Right renal cortex interstitium (tissue), 3 donors: ENCODE measurements at regions not wholly inside any gene's neighbourhood (a gene's known extent, or its start where the extent isn't known, plus 50 kb on each side); places are given as distances from the start of the nearest gene placed in this dataset.
"Not testable (repeated sequence)": the region's sequence is repeated elsewhere in the genome, so short reads cannot be mapped to it uniquely, and the experiment has no call there.

Source experiments
- DNase-seq, 3 donors: peaks; one replicate each; pipeline ENCODE4 v3.0.0-alpha.2; 2013; ENCODE audit warnings: low read depth in 3 of 3, low spot score in 2 of 3

DNA sequence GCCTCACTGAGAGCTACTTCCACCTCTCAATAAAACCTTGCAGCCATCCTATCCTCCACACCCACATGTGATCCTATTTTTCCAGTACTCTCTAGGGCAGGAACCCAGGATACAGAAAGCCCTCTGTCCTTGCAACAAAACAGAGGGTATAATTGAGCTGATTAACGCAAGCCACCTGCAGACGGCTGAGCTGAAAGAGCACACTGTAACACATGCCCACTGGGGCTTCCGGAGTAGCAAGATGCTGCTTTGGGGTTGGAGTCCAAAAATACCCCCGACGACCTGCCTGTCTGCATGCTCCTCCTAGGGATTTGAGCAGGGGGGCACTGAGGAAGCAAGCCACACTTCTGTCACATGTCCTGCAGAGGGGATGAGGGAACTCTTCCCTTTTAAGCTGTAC lies 401.1 kb upstream of the FOXG1 start:
- no peak for DNase-seq

DNA sequence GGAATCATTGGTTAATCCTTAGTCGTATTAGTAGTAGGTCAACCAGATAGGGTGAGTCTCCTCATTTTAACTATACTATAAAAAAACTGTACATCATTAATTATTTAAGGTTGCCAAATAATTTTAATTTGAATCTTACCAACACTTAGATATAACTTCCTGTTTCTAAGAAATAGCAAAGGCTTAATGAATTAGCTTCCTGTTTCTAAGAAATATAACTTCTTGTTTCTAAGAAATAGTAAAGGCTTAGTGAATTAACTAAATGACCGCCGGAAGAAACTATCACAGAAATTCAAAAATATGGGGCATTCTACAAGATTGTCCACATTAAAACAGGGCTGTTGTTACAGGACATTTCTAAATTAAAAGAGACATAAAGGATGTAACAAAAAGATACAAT lies 392.9 kb upstream of the FOXG1 start:
- no peak for DNase-seq

DNA sequence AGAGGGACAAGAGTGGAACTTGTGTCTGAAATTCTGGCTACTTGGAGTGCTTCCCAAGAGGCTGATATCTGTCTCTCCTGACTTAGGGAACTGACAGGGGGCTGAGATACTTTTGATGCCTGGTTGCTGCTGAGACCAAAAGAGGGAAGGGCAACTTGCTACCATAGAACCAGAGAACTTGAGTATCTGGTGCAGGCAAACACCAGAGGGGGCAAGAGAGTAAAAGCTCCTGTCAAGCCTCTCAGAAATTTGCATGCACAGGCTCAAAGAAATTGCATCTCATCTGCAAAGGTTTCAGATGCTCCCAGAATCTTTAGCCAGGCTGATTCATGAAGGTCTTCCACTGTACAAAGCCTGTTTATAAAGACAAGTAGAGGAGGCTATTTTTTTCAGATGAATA lies 391.3 kb upstream of the FOXG1 start:
- DNase-seq = no peak

DNA sequence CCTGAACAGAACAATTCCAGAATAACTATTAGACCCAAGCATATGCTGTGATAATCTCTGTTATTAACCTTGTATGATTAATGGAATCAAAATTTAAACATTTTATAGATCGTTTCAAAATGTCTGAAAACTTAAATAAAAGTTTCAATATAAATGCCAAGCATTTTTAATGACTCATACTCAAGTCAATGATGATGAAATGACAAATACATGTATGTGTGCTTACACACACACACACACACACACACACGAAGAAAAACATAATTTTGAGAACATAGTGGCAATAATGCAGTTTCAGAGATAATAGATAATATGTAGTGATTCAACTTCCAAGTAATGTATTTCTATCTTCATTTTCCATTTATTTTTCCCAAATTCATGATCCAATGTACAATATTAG lies 384.9 kb upstream of the FOXG1 start:
- no peak for DNase-seq

DNA sequence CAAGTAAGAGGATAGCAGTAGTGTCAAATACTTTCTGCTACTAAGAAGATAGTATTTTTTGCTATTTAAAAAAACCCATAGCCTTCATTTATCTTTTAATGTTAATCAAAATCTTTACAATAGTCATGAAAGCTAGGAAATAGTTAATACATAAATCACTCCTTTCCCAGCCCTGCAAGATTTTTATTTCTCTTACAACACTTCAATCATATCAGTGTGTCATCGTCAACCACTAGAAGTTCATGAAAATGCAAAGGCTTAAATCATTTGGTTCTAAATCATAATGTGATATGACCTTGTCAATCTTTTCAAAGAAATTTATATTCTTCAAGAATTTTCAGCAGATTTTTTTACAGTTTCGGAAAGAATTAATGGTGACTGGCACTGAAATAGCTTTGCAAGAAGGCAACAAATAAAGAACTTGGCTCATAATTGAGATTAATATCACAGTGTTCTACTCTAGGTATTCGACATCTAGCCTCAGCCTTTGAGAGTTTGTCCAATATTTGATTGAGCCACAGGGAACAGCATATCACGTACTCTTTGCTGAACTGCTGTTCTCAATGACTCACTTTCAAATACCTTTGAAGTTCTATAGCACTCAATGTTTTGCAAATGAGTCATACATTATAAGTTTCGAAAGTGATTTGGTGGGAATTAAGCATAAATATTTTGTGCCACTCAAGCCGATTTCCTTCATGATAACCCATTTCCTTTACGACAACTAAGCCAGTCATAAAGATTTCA lies 384.0 kb upstream of the FOXG1 start:
- no peak for DNase-seq

DNA sequence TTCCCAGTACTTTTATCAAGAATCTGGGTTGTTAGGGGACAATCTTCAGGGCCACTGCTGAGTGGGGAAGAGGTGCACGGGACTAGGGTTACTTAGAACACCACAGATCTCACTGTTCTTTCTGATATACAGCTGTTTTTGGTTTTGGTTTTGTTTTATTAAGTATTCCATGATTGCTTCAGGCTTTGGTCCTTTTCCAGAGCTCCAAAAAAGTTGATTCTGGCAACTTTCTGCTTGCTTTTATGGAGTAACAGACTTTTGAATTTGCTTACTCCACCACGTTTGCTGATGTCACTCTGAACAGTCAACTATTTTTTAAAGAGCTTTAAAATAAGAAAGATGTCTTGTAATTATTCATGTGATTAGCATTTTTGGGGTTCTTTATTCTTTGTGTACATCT lies 368.1 kb upstream of the FOXG1 start:
- DNase-seq = no peak

DNA sequence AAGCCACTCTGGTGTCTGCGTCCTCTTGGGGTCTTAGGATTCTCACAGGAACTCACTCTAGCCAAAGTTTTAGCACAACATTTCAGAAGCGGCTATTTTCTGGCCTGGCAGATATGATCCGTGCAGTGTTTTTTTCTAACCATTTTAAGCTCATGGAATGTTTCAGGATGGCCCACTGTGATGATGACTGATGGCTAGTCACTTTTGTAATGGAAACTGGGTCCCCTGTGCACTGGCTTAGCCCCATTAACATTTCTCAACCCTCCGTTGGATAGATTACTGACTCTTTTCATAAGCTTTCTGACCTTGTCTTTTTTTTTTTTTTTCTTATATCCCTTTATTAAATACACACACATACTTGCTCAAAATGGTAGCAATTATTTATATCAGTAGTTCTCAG lies 364.9 kb upstream of the FOXG1 start:
- not testable (repeated sequence) for DNase-seq

DNA sequence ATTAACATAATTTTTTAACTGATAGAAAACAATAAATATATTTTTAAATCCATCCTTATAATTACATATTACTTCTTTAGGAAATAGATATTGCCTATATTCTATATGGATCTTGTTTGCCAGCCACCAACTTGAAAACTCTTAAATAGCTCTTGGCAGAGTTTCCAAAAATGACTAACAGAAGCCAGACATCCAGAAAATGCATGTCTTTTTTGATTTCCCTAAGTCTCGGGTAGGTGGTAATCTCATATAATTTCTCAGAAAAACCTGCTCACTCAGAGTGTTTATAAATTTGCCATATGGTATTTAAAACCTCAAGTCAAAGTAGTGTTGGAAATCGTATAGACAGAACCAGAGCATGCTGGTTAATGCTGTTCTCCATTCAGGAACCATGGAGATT lies 360.4 kb upstream of the FOXG1 start:
- no peak for DNase-seq

DNA sequence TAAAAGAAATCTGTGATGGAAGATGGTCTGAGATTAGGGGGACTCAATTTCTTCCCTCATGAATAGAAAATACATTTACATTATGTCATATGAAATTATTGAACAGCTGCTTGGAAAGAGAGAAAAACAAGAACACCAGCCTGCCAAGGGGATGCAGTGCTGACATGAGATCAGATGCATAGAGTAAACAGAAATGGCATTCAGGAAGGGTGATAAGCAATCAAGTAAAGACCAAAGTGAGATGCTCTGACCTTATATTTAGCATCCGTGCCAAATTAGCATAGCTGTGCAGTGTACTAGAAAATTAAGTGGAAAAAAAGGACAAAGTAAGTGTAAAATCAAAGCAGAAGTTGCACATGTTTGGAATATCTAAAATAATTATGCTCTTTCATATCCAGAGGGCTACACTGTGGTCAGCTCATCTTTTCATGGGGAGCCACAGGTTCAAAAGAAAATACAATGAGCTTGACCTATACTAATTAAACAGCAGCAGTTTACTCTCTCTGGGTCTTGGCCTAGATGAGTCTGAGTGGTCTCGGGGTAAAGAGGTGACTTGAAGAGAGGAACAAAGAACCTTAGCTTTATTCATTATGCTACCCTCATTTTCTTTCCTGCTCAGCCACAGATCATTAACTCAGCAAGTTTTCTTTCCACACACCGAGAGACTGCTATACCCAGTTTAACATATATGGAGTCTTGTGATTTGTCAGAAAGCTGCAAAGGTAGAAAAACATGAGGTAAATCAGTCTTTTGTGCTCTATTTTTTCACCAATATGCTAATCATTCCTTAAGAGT lies 359.4 kb upstream of the FOXG1 start:
- DNase-seq = no peak

DNA sequence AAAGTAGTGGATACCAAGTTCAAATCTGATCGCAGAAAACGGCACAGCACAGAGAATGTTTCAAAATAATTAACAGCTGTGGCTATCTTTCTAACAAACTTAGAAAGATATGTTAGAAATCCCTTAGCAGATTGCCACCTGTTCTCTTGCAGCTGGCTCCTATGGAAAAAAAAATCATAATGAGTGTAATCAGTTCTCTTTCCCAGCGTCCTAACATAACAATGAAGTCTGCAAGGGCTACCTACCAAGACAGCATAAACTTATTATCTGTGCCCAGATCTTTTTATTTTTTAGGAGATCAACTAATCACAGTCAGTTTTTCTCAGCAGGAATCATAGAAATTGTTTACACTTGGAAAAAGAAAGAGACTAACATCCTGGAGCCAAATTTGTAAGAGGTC lies 358.6 kb upstream of the FOXG1 start:
- DNase-seq = no peak

DNA sequence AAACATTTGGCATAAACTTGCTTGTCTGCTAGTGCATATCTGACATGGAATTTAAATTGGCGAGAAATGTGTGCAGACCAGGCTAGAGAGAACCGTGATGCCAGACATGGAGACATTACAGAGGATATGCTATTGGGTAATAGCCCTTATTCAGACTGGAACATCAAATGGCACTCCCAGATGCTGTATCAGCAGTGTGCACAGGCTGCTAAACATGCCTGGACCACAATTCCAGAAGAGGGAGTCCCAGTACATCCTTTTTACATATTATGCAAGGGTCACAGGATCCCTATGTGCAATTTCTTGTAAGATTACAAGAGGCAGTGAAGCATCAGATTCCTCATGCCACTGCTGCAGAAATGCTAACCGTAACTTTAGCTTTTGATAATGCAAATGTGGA lies 354.5 kb upstream of the FOXG1 start:
- DNase-seq = no peak

DNA sequence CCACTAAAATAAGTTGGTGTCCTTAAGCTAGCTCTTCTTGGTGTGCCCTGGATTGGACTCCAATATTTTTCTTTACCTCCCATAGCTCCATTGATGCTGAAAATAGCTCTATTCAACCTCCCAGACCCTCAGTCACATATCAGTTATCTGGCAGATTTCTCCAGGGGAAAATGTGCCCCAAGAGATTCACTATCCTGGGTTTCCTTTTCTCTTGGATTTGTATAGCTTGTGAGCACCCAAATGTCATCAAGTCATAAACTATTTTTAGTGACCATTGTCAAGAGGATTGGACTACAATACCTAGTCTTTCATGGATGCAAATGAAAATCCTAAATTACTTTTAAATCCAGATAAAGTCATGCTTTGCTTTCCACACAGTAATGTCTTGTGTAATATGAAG lies 339.6 kb upstream of the FOXG1 start:
- no peak for DNase-seq

DNA sequence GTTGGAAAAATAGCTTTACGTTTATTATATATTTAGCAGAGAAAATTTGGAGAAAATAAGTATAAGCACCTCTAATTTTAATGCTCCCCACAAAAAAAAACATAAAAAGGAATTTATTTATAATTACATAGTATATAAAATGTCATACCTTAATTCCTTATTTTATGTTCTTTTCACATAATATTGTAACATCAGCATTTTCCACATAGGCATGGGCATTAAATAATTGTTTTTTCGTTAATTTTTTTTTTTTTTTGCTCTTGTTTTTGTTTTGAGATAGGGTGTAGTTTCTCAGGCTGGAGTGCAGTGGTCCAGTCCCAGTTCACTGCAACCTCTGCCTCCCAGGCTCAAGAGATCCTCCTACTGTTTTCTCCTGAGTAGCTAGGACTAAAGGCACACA lies 329.8 kb upstream of the FOXG1 start:
- DNase-seq = no peak

DNA sequence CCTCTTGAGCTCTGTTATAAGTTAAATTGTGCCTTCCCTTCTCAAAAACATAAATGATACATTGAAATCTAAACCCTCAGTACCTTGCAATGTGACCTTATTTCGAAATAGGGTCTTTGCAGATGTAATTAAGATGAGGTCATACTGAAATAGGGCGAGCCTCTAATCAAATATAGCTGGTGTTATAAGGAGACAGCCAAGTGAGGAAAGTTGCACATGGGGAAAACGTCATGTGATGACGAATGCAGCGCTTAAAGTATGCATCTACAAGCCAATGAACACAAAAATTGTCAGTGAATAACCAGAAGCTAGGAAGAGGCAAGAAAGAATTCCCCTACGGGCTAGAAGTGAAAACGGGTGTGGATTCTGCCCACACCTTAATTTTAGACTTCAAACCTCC lies 305.2 kb upstream of the FOXG1 start:
- no peak for DNase-seq

DNA sequence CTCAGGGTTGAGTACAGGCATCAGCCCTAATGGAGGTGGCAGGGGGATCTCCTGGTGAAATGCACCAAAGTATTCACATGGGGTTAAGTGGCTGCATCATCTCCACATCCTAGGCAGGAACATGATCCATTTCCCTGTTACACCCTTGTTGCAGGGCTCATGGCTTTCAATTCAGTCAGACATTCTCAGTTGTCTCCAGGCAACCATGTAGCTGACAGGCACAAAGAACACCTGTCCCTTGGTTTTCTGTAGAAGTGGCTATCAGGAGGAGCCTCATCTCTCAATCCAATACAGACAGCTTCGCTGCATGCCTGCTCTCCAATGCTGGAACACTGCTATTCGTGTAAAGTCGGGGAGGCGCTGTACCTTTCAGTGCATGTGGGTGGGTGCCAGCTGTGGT lies 299.0 kb upstream of the FOXG1 start:
- no peak for DNase-seq

DNA sequence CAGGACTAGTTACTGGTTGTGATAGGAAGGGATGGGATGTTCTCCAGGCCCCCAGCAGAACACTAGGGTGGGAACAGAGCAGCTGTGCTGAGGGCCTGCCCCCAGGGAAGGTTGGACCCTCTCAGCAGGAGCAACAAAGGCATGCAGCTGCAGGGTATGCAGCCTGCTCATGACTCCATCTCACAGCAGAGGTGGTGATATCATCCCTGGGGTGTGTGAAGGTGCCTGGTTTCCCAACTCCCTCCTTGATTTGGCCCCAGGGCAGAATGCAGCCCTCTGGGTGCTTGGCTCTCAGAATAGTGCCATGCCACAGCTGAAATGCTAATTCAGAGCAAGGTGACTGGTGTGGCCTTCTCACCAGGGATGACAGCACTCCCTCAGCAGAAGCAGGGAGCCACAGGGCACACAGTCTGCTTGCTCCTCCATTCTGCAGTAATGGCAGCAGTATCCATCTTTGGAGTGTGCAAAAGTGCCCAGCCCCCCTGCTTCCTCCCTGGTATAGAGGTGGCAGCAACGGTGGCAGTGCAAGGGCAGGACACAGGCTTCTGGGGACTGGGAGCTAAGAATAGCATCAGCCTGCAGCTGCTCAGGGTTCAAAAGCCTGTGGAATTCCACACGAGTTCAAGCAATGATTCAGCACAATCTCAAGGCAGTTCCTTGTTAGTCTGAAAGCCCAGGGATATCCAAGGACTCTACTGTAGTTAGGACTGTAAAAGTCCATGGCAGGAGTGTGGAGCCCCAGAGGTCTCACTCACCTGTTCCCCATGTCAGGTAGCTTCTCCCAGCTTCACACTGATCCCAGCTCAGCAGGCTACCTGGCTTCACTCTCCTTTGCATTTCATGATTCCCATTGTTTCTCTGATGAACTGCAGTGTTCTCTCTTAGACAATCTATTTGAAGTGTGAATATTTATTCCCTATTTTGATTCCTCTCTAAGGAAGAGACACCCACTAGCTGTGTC lies 298.1 kb upstream of the FOXG1 start:
- no peak for DNase-seq

DNA sequence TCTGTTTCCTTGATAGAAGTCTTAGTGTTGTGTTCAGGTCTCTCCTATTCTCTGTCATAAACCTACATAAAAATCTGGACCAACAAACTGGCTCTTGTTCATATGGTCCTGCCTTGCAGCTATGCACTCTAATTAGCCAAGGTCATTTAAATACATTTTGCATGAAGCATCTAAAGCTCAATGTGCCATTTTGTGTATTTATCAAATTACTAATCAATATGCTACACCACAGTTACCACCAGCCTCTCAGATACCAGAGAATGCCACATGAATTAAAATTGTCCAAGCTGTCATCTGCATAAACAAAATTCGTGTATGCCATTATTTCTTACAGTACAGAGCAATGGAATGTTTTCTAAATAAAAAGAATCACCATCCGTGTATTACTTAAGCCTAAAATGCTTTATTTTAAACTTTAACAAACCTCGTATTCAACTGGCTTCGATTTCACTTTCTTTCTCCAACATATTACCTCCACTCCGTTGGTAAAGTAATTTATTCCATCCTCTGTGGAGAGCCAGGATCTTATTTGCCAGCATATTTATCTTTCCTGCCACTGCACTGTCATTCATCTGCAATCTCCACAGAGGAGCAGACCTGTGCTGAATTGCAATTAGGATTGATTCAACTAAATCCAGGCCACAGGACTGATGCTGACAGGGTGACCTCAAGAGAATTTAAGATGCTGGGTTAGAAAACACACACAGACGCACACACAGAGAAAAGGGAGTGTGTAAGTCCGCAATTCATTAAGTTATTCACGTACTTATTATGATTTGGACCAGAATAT lies 284.1 kb upstream of the FOXG1 start:
- DNase-seq = no peak

DNA sequence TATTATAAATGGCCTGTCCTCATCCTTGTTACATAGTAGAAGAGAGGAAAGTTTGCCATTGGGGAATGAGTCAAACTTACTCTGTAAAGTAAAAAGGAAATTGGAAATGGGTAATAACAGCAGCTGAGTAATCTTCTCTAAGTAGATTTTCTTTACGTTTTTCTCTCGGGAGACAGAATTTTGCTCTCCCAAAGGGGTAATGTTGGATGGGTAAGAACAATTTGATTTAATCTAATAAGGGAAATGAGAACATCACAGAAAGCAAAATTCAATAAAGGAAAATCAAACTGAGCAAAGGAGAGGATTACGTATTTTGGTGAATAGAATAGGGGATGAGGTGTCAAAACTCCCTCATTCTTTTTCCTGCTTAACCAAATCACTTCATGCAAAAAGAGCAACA lies 283.1 kb upstream of the FOXG1 start:
- no peak for DNase-seq

DNA sequence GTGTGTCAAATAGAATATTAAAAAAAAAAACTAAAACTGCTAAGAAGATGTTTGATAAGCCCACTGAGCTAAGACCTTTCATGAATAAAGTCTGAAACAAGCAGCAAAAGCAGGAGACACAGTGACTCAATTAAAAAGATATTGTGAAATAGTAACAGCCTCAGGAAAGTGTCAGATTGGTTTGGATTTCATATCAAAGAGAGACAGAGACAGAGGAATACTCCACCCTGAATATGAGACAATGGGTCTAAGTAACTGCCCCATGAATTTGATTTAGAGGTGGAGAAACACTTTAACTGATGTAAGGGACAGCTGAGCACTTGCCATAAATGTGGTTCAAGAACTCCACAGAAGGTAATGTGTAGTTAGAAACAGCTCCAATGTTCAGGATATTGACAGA lies 277.9 kb upstream of the FOXG1 start:
- DNase-seq = no peak

DNA sequence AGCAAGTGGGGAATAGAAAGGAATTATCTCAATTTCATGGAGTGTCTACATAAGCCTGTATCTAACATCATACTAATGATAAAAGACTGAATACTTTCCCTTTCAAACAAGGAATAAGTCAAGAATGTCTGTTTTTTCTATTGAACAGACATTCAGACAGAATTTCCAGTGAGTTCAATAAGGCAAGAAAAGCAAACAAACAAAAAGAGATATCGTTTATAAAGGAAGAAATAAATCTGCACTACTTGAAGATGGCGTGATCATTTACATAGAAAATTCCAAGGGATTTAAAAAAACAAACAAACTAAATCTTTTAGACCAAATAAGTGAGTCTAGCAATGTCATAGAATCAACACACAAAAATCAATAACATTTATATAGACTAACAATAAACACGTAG lies 273.1 kb upstream of the FOXG1 start:
- no peak for DNase-seq

DNA sequence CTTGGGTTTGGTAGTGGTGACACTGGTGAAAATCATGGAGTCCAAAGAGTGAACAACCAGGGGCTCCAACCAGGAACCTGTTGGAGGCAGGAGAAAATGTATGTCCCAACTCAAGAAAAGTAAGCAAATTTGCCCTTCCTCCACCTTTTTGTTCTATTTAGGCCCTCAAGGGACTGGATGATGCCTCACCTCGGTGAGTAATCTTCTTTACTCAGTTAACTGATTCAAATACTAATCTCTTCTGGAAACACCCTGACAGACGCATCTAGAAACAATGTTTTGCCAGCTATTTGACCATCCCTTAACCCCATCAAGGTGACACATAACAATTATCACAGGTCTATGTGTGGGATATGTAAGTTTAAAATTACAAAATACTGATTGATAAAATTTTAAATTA lies 272.4 kb upstream of the FOXG1 start:
- DNase-seq = no peak
